ENCODE measurements at regions not wholly inside any gene's neighbourhood (a gene's known extent, or its start where the extent isn't known, plus 50 kb on each side); places are given as distances from the start of the nearest gene placed in this dataset.

GRCh38 chr6:55977959-55978665 is 102.7 kb upstream of the BMP5 start:
- no peaks in the 10 kb centered on the region for H3K9me3 ChIP-seq (ENCODE audit: low read depth)
- H4K20me1 ChIP-seq (ENCODE audit: insufficient read depth): no peaks in the 10 kb centered on the region
- no peak overlapping the region for H3K4me3 ChIP-seq
- TF ChIP-seq EZH2phosphoT487 (IDR thresholded peaks at IDR 0.05; ENCODE audit: insufficient read depth, low read depth): no peak
- TF ChIP-seq EZH2 (IDR thresholded peaks at IDR 0.05; ENCODE audit: insufficient read depth, poor library complexity, severe bottlenecking): no peak
- no peak overlapping the region for H3K27ac ChIP-seq
- H2AFZ ChIP-seq: no peak overlapping the region
- no peak overlapping the region for H3K4me2 ChIP-seq (ENCODE audit: unreplicated experiment)
- no peaks in the 10 kb centered on the region for H3K4me1 ChIP-seq (ENCODE audit: insufficient read depth)
- H3K9ac ChIP-seq: no peak overlapping the region
- DNase-seq: no peak
- in situ Hi-C loops (cut with MboI): loop anchor here (25.0 kb wide), 1 partner anchor 584 kb away; no protein-coding TSS in a partner anchor
- no peaks in the 10 kb centered on the region for H3K27me3 ChIP-seq (replicated peaks; ENCODE audit: insufficient read depth)
- no peaks in the 10 kb centered on the region for H3K79me2 ChIP-seq (ENCODE audit: insufficient read depth)
- WGBS, 2 experiments (ENCODE audit: low coverage in 1 of 2, low lambda C conversion rate in 2 of 2, missing lambda C conversion rate in 2 of 2): 29 to 43% methylated on average over 1 of the region's 2 CpGs
- H3F3A ChIP-seq (ENCODE audit: insufficient read depth): no peaks in the 10 kb centered on the region
- H3K36me3 ChIP-seq (ENCODE audit: low read depth): no peaks in the 10 kb centered on the region
- no peaks in the 10 kb centered on the region for H3K9me2 ChIP-seq (ENCODE audit: insufficient read depth)

DNA sequence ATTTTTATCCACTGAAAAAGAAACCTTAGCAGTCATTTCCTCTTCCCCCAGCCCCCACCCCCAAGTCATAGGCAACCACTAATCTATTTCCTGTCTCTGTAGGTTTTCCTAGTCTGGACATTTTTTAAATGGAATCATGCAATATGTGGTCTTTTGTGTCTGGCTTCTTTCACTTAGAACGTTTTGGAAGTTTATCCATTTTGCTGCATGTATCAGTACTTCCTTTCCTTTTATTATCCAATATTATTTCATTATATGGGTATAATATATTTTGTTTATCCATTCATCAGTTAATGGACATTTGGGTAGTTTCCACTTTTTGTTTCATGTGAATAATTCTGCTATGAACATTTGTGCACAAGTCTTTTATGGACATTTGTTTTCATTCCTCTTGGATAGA is 99.3 kb upstream of the BMP5 start:
- Histone ChIP-seq H3K9me3 (ENCODE audit: low read depth) (no peaks in the 10 kb centered on the region), H3K27me3 (replicated peaks; ENCODE audit: insufficient read depth) (no peaks in the 10 kb centered on the region), H3K4me2 (ENCODE audit: unreplicated experiment) (no peak overlapping the region), H3K27ac (no peak overlapping the region), H2AFZ (no peak overlapping the region), H3K9me2 (ENCODE audit: insufficient read depth) (no peaks in the 10 kb centered on the region), H3K9ac (no peak overlapping the region), H3K4me3 (no peak overlapping the region), H3K4me1 (ENCODE audit: insufficient read depth) (no peaks in the 10 kb centered on the region), H3K36me3 (ENCODE audit: low read depth) (no peaks in the 10 kb centered on the region), H3K79me2 (ENCODE audit: insufficient read depth) (no peaks in the 10 kb centered on the region), H3F3A (ENCODE audit: insufficient read depth) (no peaks in the 10 kb centered on the region), H4K20me1 (ENCODE audit: insufficient read depth) (no peaks in the 10 kb centered on the region)
- DNase-seq: no peak
- 32 to 33% methylated on average over 1 of the region's 1 CpG for WGBS, 2 experiments (ENCODE audit: low coverage in 1 of 2, low lambda C conversion rate in 2 of 2, missing lambda C conversion rate in 2 of 2)
- TF ChIP-seq EZH2 (IDR thresholded peaks at IDR 0.05; ENCODE audit: insufficient read depth, poor library complexity, severe bottlenecking) (no peak), EZH2phosphoT487 (IDR thresholded peaks at IDR 0.05; ENCODE audit: insufficient read depth, low read depth) (no peak)
- in situ Hi-C loops (cut with MboI): loop anchor here (25.0 kb wide), 1 partner anchor 588 kb away; no protein-coding TSS in a partner anchor

- in situ Hi-C loops (cut with MboI): no loop called here
- Histone ChIP-seq H3K9me2 (ENCODE audit: insufficient read depth) (no peaks in the 10 kb centered on the region), H3K27ac (no peak overlapping the region), H3K4me1 (ENCODE audit: insufficient read depth) (no peaks in the 10 kb centered on the region), H3K9ac (no peak overlapping the region), H2AFZ (no peak overlapping the region), H3K27me3 (replicated peaks; ENCODE audit: insufficient read depth) (no peaks in the 10 kb centered on the region), H3K4me2 (ENCODE audit: unreplicated experiment) (no peak overlapping the region), H4K20me1 (ENCODE audit: insufficient read depth) (no peaks in the 10 kb centered on the region), H3K36me3 (ENCODE audit: low read depth) (no peaks in the 10 kb centered on the region), H3K79me2 (ENCODE audit: insufficient read depth) (no peaks in the 10 kb centered on the region), H3K9me3 (ENCODE audit: low read depth) (no peaks in the 10 kb centered on the region), H3F3A (ENCODE audit: insufficient read depth) (no peaks in the 10 kb centered on the region), H3K4me3 (no peak overlapping the region)
- TF ChIP-seq EZH2phosphoT487 (IDR thresholded peaks at IDR 0.05; ENCODE audit: insufficient read depth, low read depth) (no peak), EZH2 (IDR thresholded peaks at IDR 0.05; ENCODE audit: insufficient read depth, poor library complexity, severe bottlenecking) (no peak)
- DNase-seq: no peak
- 95 to 100% methylated on average over 1 of the region's 1 CpG for WGBS, 2 experiments (ENCODE audit: low coverage in 1 of 2, low lambda C conversion rate in 2 of 2, missing lambda C conversion rate in 2 of 2)
Observed at GRCh38 chr6:55972091-55972490, 96.7 kb upstream of the BMP5 start.

DNA sequence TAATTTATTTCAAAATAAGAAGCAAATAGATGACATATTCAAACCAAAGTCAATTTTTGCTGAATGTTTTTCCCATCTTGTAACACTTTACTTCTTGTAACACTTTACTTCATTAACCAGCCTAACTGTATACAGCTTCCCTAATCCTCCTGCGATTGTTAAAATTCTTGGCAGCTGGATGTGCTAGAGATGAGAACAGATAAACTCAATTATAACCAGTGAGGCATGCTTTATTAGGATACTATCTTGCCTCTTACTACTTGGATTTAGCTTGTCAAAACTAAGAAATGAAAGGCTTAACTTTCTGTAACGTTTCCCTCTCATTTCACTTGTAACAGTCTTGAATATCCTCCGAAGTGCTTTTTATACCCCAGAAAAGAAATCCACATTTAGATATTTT is 94.1 kb upstream of the BMP5 start:
- Histone ChIP-seq H3K27ac (no peak overlapping the region), H3K27me3 (replicated peaks; ENCODE audit: insufficient read depth) (no peaks in the 10 kb centered on the region), H4K20me1 (ENCODE audit: insufficient read depth) (no peaks in the 10 kb centered on the region), H3K4me2 (ENCODE audit: unreplicated experiment) (no peak overlapping the region), H3K9ac (no peak overlapping the region), H3K4me3 (no peak overlapping the region), H3K9me3 (ENCODE audit: low read depth) (no peaks in the 10 kb centered on the region), H2AFZ (no peak overlapping the region), H3K36me3 (ENCODE audit: low read depth) (no peaks in the 10 kb centered on the region), H3K4me1 (ENCODE audit: insufficient read depth) (no peaks in the 10 kb centered on the region), H3F3A (ENCODE audit: insufficient read depth) (no peaks in the 10 kb centered on the region), H3K79me2 (ENCODE audit: insufficient read depth) (no peaks in the 10 kb centered on the region), H3K9me2 (ENCODE audit: insufficient read depth) (no peaks in the 10 kb centered on the region)
- TF ChIP-seq EZH2 (IDR thresholded peaks at IDR 0.05; ENCODE audit: insufficient read depth, poor library complexity, severe bottlenecking) (no peak), EZH2phosphoT487 (IDR thresholded peaks at IDR 0.05; ENCODE audit: insufficient read depth, low read depth) (no peak)
- in situ Hi-C loops (cut with MboI): no loop called here
- no peak for DNase-seq
- WGBS, 2 experiments (ENCODE audit: low coverage in 1 of 2, low lambda C conversion rate in 2 of 2, missing lambda C conversion rate in 2 of 2): 20 to 22% methylated on average over 3 of the region's 3 CpGs

DNA sequence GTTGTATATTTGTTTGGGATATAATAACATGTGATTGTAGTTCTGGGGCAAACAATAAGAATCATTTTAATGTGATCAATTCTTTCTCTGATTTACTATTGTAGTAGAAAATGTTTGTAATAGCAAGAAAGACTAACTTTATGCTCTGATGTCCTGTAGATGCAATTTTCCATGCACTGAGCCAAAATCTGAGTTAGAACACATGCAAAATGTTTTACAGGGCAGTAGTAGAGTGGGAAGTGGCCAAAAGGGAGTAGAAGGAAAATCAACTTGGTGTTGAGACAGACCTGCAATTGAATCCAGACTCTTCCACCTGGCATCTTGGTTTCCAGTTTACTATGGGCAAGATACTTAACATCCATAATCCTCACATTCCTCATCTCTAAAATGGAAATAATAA is 93.5 kb upstream of the BMP5 start:
- no peak overlapping the region for H2AFZ ChIP-seq
- H3K27ac ChIP-seq: no peak overlapping the region
- no peak overlapping the region for H3K4me2 ChIP-seq (ENCODE audit: unreplicated experiment)
- H3K4me3 ChIP-seq: no peak overlapping the region
- no peaks in the 10 kb centered on the region for H3K36me3 ChIP-seq (ENCODE audit: low read depth)
- no peaks in the 10 kb centered on the region for H4K20me1 ChIP-seq (ENCODE audit: insufficient read depth)
- H3K4me1 ChIP-seq (ENCODE audit: insufficient read depth): no peaks in the 10 kb centered on the region
- H3K9me3 ChIP-seq (ENCODE audit: low read depth): no peaks in the 10 kb centered on the region
- no peaks in the 10 kb centered on the region for H3K79me2 ChIP-seq (ENCODE audit: insufficient read depth)
- H3F3A ChIP-seq (ENCODE audit: insufficient read depth): no peaks in the 10 kb centered on the region
- H3K9me2 ChIP-seq (ENCODE audit: insufficient read depth): no peaks in the 10 kb centered on the region
- no peak overlapping the region for H3K9ac ChIP-seq
- no peaks in the 10 kb centered on the region for H3K27me3 ChIP-seq (replicated peaks; ENCODE audit: insufficient read depth)
- in situ Hi-C loops (cut with MboI): no loop called here
- no peak for TF ChIP-seq EZH2 (IDR thresholded peaks at IDR 0.05; ENCODE audit: insufficient read depth, poor library complexity, severe bottlenecking)
- no peak for TF ChIP-seq EZH2phosphoT487 (IDR thresholded peaks at IDR 0.05; ENCODE audit: insufficient read depth, low read depth)
- no peak for DNase-seq

Measured in GM23248 (cell line).